ENCODE measurements at regions not wholly inside any gene's neighbourhood (a gene's known extent, or its start where the extent isn't known, plus 50 kb on each side); places are given as distances from the start of the nearest gene placed in this dataset.
"Not testable (repeated sequence)": the region's sequence is repeated elsewhere in the genome, so short reads cannot be mapped to it uniquely, and the experiment has no call there.

GRCh38 chr5:148733601-148734438, 79.5 kb upstream of the HTR4 start:
- peaks cover 12% of the 10 kb centered on the region for H3K27me3 Mint-ChIP-seq (ENCODE audit: insufficient read depth)

GRCh38 chr5:148734518-148734917, 80.2 kb upstream of the HTR4 start:
- Mint-ChIP-seq H3K4me1 (ENCODE audit: low read depth) (peaks cover 6% of the 10 kb centered on the region), H3K9me3 (no peaks in the 10 kb centered on the region), H3K27me3 (ENCODE audit: insufficient read depth) (peaks cover 16% of the 10 kb centered on the region), H3K27ac (no peak overlapping the region), H3K4me3 (no peak overlapping the region), H3K36me3 (ENCODE audit: low read depth) (no peaks in the 10 kb centered on the region)
- intact Hi-C loops (cut with micrococcal nuclease), result loop anchor here (5.0 kb wide), 1 partner anchor 442 kb away; no protein-coding TSS in a partner anchor
- DNase-seq (ENCODE audit: low spot score), result no peak

More at GRCh38 chr5:148733601-148734438, 79.5 kb upstream of the HTR4 start:
- peak; percentile 44 for DNase-seq (ENCODE audit: low spot score)
- intact Hi-C loops (cut with micrococcal nuclease), result loop anchor here (1.0 to 5.0 kb wide), 6 partner anchors 223 to 535 kb away; no protein-coding TSS in a partner anchor
- no peaks in the 10 kb centered on the region for H3K36me3 Mint-ChIP-seq (ENCODE audit: low read depth)
- H3K4me1 Mint-ChIP-seq (ENCODE audit: low read depth), result peaks cover 6% of the 10 kb centered on the region
- H3K27ac Mint-ChIP-seq, result no peak overlapping the region
- H3K9me3 Mint-ChIP-seq, result no peaks in the 10 kb centered on the region
- H3K4me3 Mint-ChIP-seq, result no peak overlapping the region

- no peak for DNase-seq (ENCODE audit: low spot score)
- H3K4me3 Mint-ChIP-seq, result no peak overlapping the region
- no peaks in the 10 kb centered on the region for H3K9me3 Mint-ChIP-seq
- H3K4me1 Mint-ChIP-seq (ENCODE audit: low read depth), result peaks cover 6% of the 10 kb centered on the region
- H3K27me3 Mint-ChIP-seq (ENCODE audit: insufficient read depth), result peaks cover 16% of the 10 kb centered on the region
- intact Hi-C loops (cut with micrococcal nuclease), result no loop called here
- H3K27ac Mint-ChIP-seq, result no peak overlapping the region
- H3K36me3 Mint-ChIP-seq (ENCODE audit: low read depth), result no peaks in the 10 kb centered on the region
These were observed 81.0 kb upstream of the HTR4 start for GRCh38 chr5:148735301-148735835.

- H3K9me3 Mint-ChIP-seq, result no peaks in the 10 kb centered on the region
- intact Hi-C loops (cut with micrococcal nuclease), result no loop called here
- peaks cover under 1% of the 10 kb centered on the region for H3K4me1 Mint-ChIP-seq (ENCODE audit: low read depth)
- no peak overlapping the region for H3K27ac Mint-ChIP-seq
- no peak overlapping the region for H3K4me3 Mint-ChIP-seq
- peaks cover 16% of the 10 kb centered on the region for H3K27me3 Mint-ChIP-seq (ENCODE audit: insufficient read depth)
- DNase-seq (ENCODE audit: low spot score), result no peak
- H3K36me3 Mint-ChIP-seq (ENCODE audit: low read depth), result no peaks in the 10 kb centered on the region
These were observed 84.7 kb upstream of the HTR4 start for GRCh38 chr5:148739023-148739422.

- H3K27me3 Mint-ChIP-seq (ENCODE audit: insufficient read depth), result peaks cover 16% of the 10 kb centered on the region
- H3K27ac Mint-ChIP-seq, result no peak overlapping the region
- H3K36me3 Mint-ChIP-seq (ENCODE audit: low read depth), result no peaks in the 10 kb centered on the region
- DNase-seq (ENCODE audit: low spot score), result no peak
- no peaks in the 10 kb centered on the region for H3K4me1 Mint-ChIP-seq (ENCODE audit: low read depth)
- intact Hi-C loops (cut with micrococcal nuclease), result no loop called here
- H3K9me3 Mint-ChIP-seq, result no peaks in the 10 kb centered on the region
- H3K4me3 Mint-ChIP-seq, result no peak overlapping the region
These were observed 85.2 kb upstream of the HTR4 start for GRCh38 chr5:148739524-148739923.

- Mint-ChIP-seq H3K36me3 (ENCODE audit: low read depth) (no peaks in the 10 kb centered on the region), H3K4me1 (ENCODE audit: low read depth) (no peaks in the 10 kb centered on the region), H3K27ac (no peak overlapping the region), H3K27me3 (ENCODE audit: insufficient read depth) (peaks cover 16% of the 10 kb centered on the region), H3K9me3 (no peaks in the 10 kb centered on the region), H3K4me3 (no peak overlapping the region)
- no peak for DNase-seq (ENCODE audit: low spot score)
- intact Hi-C loops (cut with micrococcal nuclease), result loop anchor here (5.0 kb wide), 1 partner anchor 87 kb away; the partner anchor contains the start of gene ADRB2
These were observed 85.9 kb upstream of the HTR4 start for GRCh38 chr5:148740079-148740858.

- Mint-ChIP-seq H3K27ac (no peak overlapping the region), H3K36me3 (ENCODE audit: low read depth) (no peaks in the 10 kb centered on the region), H3K4me1 (ENCODE audit: low read depth) (no peaks in the 10 kb centered on the region), H3K9me3 (no peaks in the 10 kb centered on the region), H3K27me3 (ENCODE audit: insufficient read depth) (peaks cover 16% of the 10 kb centered on the region), H3K4me3 (no peak overlapping the region)
- intact Hi-C loops (cut with micrococcal nuclease), result loop anchor here (1.0 to 5.0 kb wide), 3 partner anchors 86 to 257 kb away; partner anchors contain the start of gene ADRB2
- no peak for DNase-seq (ENCODE audit: low spot score)
These were observed 85.3 kb upstream of the ADRB2 start for GRCh38 chr5:148740966-148741742.

GRCh38 chr5:148741766-148742165, 84.6 kb upstream of the ADRB2 start:
- not testable (repeated sequence) for DNase-seq (ENCODE audit: low spot score); H3K36me3 Mint-ChIP-seq (ENCODE audit: low read depth); H3K9me3 Mint-ChIP-seq; H3K4me1 Mint-ChIP-seq (ENCODE audit: low read depth); H3K27ac Mint-ChIP-seq; H3K4me3 Mint-ChIP-seq
- H3K27me3 Mint-ChIP-seq (ENCODE audit: insufficient read depth), result peaks cover 18% of the 10 kb centered on the region
- intact Hi-C loops (cut with micrococcal nuclease), result loop anchor here (1.0 to 5.0 kb wide), 3 partner anchors 86 to 257 kb away; partner anchors contain the start of gene ADRB2

- intact Hi-C loops (cut with micrococcal nuclease), result loop anchor here (5.0 kb wide), 1 partner anchor 83 kb away; the partner anchor contains the start of gene ADRB2
- not testable (repeated sequence) for DNase-seq (ENCODE audit: low spot score); H3K9me3 Mint-ChIP-seq; H3K4me1 Mint-ChIP-seq (ENCODE audit: low read depth); H3K27ac Mint-ChIP-seq; H3K4me3 Mint-ChIP-seq; H3K36me3 Mint-ChIP-seq (ENCODE audit: low read depth)
- H3K27me3 Mint-ChIP-seq (ENCODE audit: insufficient read depth), result peaks cover 14% of the 10 kb centered on the region
These were observed 82.0 kb upstream of the ADRB2 start for GRCh38 chr5:148744380-148744779.

- intact Hi-C loops (cut with micrococcal nuclease), result no loop called here
- Mint-ChIP-seq H3K4me3 (no peak overlapping the region), H3K27me3 (ENCODE audit: insufficient read depth) (peaks cover 11% of the 10 kb centered on the region), H3K4me1 (ENCODE audit: low read depth) (no peaks in the 10 kb centered on the region), H3K9me3 (no peaks in the 10 kb centered on the region), H3K36me3 (ENCODE audit: low read depth) (no peaks in the 10 kb centered on the region), H3K27ac (no peak overlapping the region)
- no peak for DNase-seq (ENCODE audit: low spot score)
These were observed 79.4 kb upstream of the ADRB2 start for GRCh38 chr5:148746826-148747535.

- Mint-ChIP-seq H3K4me3 (no peak overlapping the region), H3K4me1 (ENCODE audit: low read depth) (no peaks in the 10 kb centered on the region), H3K27ac (no peak overlapping the region), H3K27me3 (ENCODE audit: insufficient read depth) (peaks cover 9% of the 10 kb centered on the region), H3K36me3 (ENCODE audit: low read depth) (no peaks in the 10 kb centered on the region), H3K9me3 (no peaks in the 10 kb centered on the region)
- intact Hi-C loops (cut with micrococcal nuclease), result no loop called here
- DNase-seq (ENCODE audit: low spot score), result no peak
These were observed 78.9 kb upstream of the ADRB2 start for GRCh38 chr5:148747536-148747906.

All from activated T-helper 1 cell treated with anti-CD3 and anti-CD28 coated beads, Interleukin-12 subunit alpha, Interleukin-12 subunit beta, Interleukin-2, Interleukin-4 antibody, amounts not matched to agents 30 ng/mL and 10 ng/mL and 1 ng/mL, durations not matched to agents 14 hours and 24 hours and 36 hours (primary cell).